ENCODE measurements at regions not wholly inside any gene's neighbourhood (a gene's known extent, or its start where the extent isn't known, plus 50 kb on each side); places are given as distances from the start of the nearest gene placed in this dataset.

DNA sequence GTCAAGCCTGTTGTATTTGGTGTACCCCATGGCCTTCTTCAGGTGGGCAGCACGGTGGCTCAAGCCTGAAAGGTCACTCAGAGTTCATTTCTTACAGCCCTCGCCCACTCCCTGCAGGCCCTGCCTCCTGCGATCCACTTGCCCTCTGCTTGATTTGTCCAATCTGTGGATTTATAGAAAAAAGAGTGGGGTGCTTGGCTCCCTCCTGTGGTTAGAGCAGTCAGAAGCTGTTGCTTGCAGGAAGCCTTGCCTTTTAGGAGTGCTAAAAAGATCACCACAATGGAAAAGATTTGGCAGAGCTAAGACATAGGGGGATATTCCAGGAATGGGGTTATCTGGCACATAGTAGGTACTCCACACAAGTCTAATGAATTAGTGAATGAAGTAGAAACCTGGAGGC, 108.0 kb upstream of the TRABD2B start:
- ATAC-seq = no peak

DNA sequence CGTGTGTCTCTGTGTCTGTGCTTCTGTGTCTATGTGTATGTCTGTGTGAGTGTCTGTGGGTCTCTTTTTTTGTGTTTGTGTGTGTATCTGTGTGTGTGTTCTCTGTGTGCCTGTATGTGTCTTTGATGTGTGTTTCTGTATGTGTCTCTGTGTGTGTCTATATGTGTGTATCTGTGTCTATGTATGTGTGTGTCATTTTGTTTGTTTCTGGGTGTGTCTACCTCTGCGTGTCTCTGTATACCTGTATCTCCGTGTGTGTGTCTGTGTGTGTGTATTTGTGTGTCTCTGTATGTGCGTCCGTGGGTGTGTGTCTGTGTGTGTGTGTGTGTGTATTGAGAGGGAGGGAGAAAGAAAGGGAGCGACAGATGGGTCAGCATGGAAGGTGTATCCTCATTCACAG, 106.3 kb upstream of the TRABD2B start:
- no peak overlapping the region for H3K4me3 ChIP-seq
- no peak for ATAC-seq
- intact Hi-C loops (cut with DNase I; ENCODE audit: low total_unique reads) (no loop called here), in situ Hi-C loops (cut with MboI; ENCODE audit: low sequenced_read_pairs in 4 of 4) (loop anchor here (10.0 to 25.0 kb wide), 5 partner anchors 101 to 584 kb away; no protein-coding TSS in a partner anchor)
- H3K36me3 ChIP-seq = no peaks in the 10 kb centered on the region
- no peak overlapping the region for H3K27ac ChIP-seq
- no peaks in the 10 kb centered on the region for H3K27me3 ChIP-seq
- H3K4me1 ChIP-seq = no peaks in the 10 kb centered on the region
- TF ChIP-seq, protein P1, sequence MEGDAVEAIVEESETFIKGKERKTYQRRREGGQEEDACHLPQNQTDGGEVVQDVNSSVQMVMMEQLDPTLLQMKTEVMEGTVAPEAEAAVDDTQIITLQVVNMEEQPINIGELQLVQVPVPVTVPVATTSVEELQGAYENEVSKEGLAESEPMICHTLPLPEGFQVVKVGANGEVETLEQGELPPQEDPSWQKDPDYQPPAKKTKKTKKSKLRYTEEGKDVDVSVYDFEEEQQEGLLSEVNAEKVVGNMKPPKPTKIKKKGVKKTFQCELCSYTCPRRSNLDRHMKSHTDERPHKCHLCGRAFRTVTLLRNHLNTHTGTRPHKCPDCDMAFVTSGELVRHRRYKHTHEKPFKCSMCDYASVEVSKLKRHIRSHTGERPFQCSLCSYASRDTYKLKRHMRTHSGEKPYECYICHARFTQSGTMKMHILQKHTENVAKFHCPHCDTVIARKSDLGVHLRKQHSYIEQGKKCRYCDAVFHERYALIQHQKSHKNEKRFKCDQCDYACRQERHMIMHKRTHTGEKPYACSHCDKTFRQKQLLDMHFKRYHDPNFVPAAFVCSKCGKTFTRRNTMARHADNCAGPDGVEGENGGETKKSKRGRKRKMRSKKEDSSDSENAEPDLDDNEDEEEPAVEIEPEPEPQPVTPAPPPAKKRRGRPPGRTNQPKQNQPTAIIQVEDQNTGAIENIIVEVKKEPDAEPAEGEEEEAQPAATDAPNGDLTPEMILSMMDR (IDR thresholded peaks at IDR 0.05 in 4 of 5, conservative IDR thresholded peaks at IDR 0.05 in 1 of 5) = no peak
- TF ChIP-seq POLR2A (IDR thresholded peaks at IDR 0.05) = no peak
- no peaks in the 10 kb centered on the region for H3K9me3 ChIP-seq
- DNase-seq = no peak

More for the DNA sequence above, 108.0 kb upstream of the TRABD2B start:
- in situ Hi-C loops (cut with MboI; ENCODE audit: low sequenced_read_pairs in 4 of 4) (loop anchor here (5.0 to 25.0 kb wide), 6 partner anchors 97 to 582 kb away; no protein-coding TSS in a partner anchor), intact Hi-C loops (cut with DNase I; ENCODE audit: low total_unique reads) (no loop called here)
- no peaks in the 10 kb centered on the region for H3K36me3 ChIP-seq
- DNase-seq = no peak
- H3K4me1 ChIP-seq = no peaks in the 10 kb centered on the region
- TF ChIP-seq POLR2A (IDR thresholded peaks at IDR 0.05) = no peak
- H3K27ac ChIP-seq = no peak overlapping the region
- no peaks in the 10 kb centered on the region for H3K27me3 ChIP-seq
- no peaks in the 10 kb centered on the region for H3K9me3 ChIP-seq
- H3K4me3 ChIP-seq = no peak overlapping the region

DNA sequence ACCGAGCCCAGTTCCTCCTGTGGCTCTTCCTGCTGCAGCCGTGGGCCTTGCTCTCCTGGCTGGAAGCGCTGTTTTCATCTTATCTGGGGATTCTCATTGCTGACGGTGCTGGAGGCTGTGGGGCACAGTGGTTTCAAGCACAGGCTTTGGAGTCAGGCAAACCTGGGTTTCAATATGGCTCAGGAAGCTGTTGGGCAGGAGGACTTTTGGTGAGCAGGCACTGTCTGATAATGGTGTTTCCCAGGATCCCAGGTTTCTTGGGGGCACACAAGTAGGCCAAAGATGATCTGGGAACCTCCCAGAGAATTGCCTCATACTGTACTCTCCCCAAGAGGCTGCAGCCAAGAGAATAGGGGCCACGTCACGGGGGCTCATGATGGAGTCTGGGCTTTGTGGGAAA, 105.6 kb upstream of the TRABD2B start:
- no peaks in the 10 kb centered on the region for H3K4me1 ChIP-seq
- intact Hi-C loops (cut with DNase I; ENCODE audit: low total_unique reads) = no loop called here

DNA sequence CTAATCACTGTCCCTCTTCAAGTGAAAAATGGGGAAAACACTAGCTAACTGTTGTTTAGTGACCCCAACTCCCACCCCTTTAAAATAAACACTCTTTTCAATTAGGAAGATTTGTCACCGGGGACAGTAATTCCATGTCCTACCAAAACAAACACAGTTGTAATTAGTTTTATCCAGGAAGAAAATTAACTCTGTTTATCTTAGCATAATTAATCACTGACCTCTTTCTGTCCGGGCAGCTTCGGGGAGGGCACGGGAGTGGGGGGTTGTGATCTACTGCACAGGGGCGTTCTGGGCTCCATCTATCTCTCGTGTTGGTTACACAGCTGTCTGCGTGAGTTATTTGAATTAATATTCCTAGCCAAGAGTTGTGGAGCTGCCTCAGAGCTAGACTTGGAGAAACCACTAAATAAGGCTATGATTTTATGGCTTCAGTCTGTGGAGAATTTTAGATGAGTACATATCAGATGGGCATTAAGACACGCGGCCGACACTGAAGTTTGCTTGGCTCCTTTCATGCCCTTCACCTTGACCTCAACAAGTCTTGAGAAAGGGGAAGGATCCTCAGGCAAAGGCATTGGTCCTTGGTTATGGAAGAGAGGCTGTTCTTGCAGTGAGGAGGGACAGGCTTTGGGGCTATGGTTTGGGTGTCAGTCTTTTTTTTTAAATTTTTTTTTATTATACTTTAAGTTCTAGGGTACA, 102.0 kb upstream of the TRABD2B start:
- intact Hi-C loops (cut with DNase I; ENCODE audit: low total_unique reads) (no loop called here), in situ Hi-C loops (cut with MboI; ENCODE audit: low sequenced_read_pairs in 4 of 4) (no loop called here)
- ATAC-seq (no peak), DNase-seq (no peak)
- peaks cover 0 to under 1% (median 0%) of the 10 kb centered on the region in 3 donors for H3K27me3 ChIP-seq
- no peak overlapping the region for H3K27ac ChIP-seq
- H3K9me3 ChIP-seq = no peaks in the 10 kb centered on the region
- no peak overlapping the region for H3K4me3 ChIP-seq
- TF ChIP-seq, protein P1 (IDR thresholded peaks at IDR 0.05 in 4 of 5, conservative IDR thresholded peaks at IDR 0.05 in 1 of 5) = no peak
- TF ChIP-seq POLR2A (IDR thresholded peaks at IDR 0.05) = no peak
- H3K36me3 ChIP-seq = no peaks in the 10 kb centered on the region
- H3K4me1 ChIP-seq = no peaks in the 10 kb centered on the region

More for the DNA sequence above, 105.6 kb upstream of the TRABD2B start:
- in situ Hi-C loops (cut with MboI; ENCODE audit: low sequenced_read_pairs in 4 of 4) = loop anchor here (10.0 to 25.0 kb wide), 5 partner anchors 102 to 585 kb away; no protein-coding TSS in a partner anchor
- no peaks in the 10 kb centered on the region for H3K9me3 ChIP-seq
- no peaks in the 10 kb centered on the region for H3K36me3 ChIP-seq
- DNase-seq (no peak), ATAC-seq (no peak)
- H3K27me3 ChIP-seq = no peaks in the 10 kb centered on the region
- no peak overlapping the region for H3K27ac ChIP-seq
- H3K4me3 ChIP-seq = no peak overlapping the region
- TF ChIP-seq, protein P1 (IDR thresholded peaks at IDR 0.05 in 4 of 5, conservative IDR thresholded peaks at IDR 0.05 in 1 of 5) = no peak
- TF ChIP-seq POLR2A (IDR thresholded peaks at IDR 0.05) = no peak

DNA sequence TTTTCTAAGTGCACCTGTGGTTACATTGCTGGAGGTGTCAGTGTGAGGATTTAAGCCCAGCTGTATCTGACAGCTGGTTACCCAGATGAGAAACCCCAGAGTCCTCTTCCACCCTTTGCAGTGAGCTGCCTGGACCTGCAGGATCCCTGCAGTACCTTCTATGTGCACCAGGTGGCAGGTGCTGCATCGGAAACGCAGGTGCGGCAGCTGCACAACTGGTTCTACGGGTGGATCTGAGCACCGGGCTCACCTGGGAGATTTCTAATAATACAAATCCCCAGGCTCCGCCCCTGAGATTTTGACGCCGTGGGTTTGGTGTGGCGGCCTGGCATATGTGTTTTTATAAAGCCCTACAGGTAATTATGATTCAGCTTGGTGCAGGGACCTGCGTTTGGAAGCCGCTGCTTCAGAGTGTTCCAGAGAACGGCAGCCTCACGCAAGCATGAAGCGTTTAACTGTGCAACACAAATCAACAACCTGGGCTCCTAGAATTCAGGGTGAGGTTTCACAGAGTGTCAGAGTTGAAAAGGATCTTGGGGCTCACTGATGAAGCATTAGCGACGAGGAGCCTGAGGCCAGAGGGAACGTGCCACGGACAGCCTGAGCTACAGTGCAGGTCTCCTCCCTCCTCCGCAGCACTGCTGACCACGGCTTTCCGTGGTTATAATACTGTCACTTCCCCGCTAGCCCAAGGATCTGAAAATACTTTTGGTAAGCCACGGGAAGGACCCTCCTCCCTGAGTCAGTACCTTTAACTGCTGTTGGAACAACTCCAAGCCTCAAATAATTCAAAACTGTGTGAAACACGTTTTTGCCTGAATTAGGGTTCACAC, 96.7 kb upstream of the TRABD2B start:
- DNase-seq (peak in 1 of 2 donors; percentile 19), ATAC-seq (no peak)
- no peaks in the 10 kb centered on the region for H3K36me3 ChIP-seq
- H3K27ac ChIP-seq = no peak overlapping the region
- TF ChIP-seq POLR2A (IDR thresholded peaks at IDR 0.05) = no peak
- TF ChIP-seq, protein P1 (IDR thresholded peaks at IDR 0.05 in 4 of 5, conservative IDR thresholded peaks at IDR 0.05 in 1 of 5) = peak in 4 of 5 experiments; percentile 31 to 66 (median 52)
- intact Hi-C loops (cut with DNase I; ENCODE audit: low total_unique reads) = no loop called here
- in situ Hi-C loops (cut with MboI; ENCODE audit: low sequenced_read_pairs in 4 of 4) = no loop called here
- no peaks in the 10 kb centered on the region for H3K4me1 ChIP-seq
- peaks cover 4 to 13% (median 9%) of the 10 kb centered on the region in 3 donors for H3K27me3 ChIP-seq
- H3K9me3 ChIP-seq = no peaks in the 10 kb centered on the region
- H3K4me3 ChIP-seq = no peak overlapping the region
